ENCODE measurements at regions not wholly inside any gene's neighbourhood (a gene's known extent, or its start where the extent isn't known, plus 50 kb on each side); places are given as distances from the start of the nearest gene placed in this dataset.

DNA sequence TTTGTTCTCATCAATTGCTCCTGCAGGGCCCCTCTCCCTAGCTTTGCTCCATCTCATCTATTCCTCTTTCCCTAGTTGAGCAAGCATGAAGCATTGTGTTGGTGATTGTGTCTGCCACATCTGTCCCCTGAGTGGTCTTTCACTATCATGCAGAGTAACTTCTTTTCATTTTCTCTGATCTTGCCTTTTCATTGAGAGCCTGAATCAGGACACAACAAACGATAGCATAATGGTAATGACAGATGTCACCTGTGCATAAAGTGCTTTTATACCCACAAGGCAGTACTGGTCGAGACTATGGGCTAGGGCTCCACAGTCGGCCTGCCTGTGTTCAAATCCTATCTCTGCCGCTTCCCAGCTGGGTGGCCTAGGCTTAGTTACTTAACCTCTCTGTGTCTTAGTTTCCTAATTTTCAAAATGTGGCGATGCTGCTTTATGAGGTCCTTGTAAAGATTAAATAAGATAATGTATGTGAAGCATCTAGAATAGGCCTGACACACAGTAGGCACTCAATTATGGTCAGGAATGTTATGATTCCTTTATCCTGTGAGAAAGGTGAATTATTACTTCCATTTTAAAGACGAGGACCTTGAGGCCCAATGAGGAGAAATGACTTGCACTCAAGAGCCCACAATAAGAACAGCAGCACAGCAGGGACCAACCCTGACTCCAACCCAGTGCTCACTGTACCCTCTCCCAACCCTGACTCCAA, 137.1 kb upstream of the ZNF618 start:
- TF ChIP-seq NFIC (IDR thresholded peaks at IDR 0.05), result no peak
- no peak for TF ChIP-seq TCF12 (IDR thresholded peaks at IDR 0.05; ENCODE audit: low read depth)
- TF ChIP-seq ZBTB7A (IDR thresholded peaks at IDR 0.05; ENCODE audit: low read depth), result no peak
- TF ChIP-seq, protein P1, sequence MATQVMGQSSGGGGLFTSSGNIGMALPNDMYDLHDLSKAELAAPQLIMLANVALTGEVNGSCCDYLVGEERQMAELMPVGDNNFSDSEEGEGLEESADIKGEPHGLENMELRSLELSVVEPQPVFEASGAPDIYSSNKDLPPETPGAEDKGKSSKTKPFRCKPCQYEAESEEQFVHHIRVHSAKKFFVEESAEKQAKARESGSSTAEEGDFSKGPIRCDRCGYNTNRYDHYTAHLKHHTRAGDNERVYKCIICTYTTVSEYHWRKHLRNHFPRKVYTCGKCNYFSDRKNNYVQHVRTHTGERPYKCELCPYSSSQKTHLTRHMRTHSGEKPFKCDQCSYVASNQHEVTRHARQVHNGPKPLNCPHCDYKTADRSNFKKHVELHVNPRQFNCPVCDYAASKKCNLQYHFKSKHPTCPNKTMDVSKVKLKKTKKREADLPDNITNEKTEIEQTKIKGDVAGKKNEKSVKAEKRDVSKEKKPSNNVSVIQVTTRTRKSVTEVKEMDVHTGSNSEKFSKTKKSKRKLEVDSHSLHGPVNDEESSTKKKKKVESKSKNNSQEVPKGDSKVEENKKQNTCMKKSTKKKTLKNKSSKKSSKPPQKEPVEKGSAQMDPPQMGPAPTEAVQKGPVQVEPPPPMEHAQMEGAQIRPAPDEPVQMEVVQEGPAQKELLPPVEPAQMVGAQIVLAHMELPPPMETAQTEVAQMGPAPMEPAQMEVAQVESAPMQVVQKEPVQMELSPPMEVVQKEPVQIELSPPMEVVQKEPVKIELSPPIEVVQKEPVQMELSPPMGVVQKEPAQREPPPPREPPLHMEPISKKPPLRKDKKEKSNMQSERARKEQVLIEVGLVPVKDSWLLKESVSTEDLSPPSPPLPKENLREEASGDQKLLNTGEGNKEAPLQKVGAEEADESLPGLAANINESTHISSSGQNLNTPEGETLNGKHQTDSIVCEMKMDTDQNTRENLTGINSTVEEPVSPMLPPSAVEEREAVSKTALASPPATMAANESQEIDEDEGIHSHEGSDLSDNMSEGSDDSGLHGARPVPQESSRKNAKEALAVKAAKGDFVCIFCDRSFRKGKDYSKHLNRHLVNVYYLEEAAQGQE (IDR thresholded peaks at IDR 0.05; ENCODE audit: low read depth), result no peak
- TF ChIP-seq, protein P2, sequence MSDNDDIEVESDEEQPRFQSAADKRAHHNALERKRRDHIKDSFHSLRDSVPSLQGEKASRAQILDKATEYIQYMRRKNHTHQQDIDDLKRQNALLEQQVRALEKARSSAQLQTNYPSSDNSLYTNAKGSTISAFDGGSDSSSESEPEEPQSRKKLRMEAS (IDR thresholded peaks at IDR 0.05), result no peak
- no peak for TF ChIP-seq FOXM1 (IDR thresholded peaks at IDR 0.05; ENCODE audit: borderline replicate concordance, low read depth)
- TF ChIP-seq TAF1 (IDR thresholded peaks at IDR 0.05; ENCODE audit: low read depth), result no peak
- TF ChIP-seq TEAD4 (IDR thresholded peaks at IDR 0.05), result no peak

DNA sequence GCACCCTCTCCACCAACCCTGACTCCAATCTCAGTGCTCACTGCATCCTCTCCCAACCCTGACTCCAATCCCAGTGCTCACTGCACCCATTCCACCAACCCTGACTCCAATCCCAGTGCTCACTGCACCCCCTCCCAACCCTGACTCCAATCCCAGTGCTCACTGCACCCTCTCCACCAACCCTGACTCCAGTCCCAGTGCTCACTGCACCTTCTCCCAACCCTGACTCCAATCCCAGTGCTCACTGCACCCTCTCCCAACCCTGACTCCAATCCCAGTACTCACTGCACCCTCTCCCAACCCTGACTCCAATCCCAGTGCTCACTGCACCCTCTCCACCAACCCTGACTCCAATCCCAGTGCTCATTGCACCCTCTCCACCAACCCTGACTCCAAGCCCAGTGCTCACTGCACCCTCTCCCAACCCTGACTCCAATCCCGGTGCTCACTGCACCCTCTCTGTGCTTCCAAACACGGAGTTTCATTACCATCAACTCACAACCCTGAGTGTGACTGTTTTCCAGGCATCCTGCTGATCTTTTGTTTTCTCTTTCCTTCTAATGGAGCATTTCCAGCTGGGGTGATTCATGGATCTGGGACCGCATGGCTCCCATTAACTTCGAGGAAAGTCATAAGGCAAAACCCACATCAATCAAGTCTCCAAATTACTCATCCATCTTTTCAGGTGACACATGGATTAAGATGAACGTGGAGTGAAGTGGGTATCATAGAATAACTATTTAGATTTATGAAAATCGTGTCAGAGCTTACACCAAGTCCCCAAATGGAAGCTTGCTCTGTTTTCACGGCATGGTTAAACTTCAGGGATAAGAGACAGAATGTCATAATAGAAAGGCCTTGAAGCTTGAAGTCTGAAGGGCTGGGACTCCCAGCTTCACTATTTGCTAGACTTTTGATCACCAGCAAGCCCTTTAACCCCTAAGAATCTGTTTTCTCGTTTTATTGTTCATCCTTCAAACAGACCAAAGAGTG, 135.3 kb upstream of the ZNF618 start:
- TF ChIP-seq, protein P2 (IDR thresholded peaks at IDR 0.05), result 0 out of 2 replicates have a peak, but pooled peaks have one; percentile 19

DNA sequence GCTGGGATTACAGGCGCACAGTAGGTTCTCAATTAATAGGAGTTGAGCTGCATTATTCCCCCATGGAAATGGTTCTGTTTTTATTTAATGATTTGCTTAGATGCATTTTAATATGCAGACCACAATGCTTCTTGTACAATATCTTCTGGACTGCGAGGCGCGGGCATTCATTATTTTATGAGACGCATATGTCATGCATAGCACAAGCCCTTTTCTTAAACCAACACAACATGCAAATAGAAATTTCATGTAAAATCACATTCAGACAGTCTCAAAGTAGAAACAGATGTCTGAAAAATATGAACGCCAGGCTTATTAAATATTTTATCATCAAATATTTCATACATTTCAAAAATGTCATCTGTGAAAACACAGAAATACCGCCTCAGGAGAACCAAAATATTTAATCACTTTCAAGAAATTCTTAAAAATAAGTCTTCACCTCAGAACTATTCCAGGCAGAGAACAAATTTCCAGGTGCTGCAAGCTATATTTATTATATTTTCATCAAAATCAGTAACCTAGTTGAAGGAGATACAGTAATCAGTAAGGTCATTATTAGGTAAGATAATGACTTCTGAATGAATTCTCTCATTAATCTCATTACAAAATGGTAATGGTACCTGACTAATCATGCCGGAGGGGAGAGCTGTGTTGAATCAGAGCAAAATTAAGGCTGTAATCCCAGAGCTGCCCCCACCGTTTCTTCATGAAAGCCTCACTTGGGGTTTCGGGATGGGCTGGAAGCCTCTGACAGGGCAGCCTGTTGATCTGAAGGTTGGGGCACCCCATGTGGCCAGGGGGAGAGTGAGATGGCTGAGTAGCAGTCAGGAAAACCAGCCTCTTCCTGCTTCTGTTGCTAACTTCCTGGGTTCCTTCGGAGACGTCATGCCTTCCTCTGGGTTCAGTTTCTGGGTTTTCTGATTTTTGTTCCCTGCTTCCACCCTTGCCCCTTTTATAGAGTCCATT, 133.9 kb upstream of the ZNF618 start:
- no peak for TF ChIP-seq TEAD4 (IDR thresholded peaks at IDR 0.05)
- no peak for TF ChIP-seq EGR1 (IDR thresholded peaks at IDR 0.05)
- TF ChIP-seq NFIC (IDR thresholded peaks at IDR 0.05), result no peak

DNA sequence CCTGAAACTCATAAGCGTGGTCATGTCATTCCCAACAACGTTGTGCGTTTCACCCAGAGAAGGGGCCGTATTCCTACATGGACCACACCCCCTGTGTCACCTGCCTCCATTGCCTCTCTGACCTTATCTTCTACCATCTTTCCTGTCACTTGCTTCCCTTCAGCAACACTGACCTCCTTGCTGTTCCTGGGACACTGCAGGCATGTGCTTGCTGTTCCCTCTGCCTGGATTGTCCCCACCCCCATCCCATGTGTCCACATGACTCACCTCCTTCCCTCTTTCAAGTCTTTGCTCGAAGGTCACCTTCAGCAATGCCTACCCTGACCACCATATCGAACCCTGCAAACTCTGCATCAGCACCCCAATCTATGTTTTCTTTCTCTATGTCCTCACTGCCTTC, 133.2 kb upstream of the ZNF618 start:
- no peak for TF ChIP-seq TCF12 (IDR thresholded peaks at IDR 0.05; ENCODE audit: low read depth)
- TF ChIP-seq, protein P3, sequence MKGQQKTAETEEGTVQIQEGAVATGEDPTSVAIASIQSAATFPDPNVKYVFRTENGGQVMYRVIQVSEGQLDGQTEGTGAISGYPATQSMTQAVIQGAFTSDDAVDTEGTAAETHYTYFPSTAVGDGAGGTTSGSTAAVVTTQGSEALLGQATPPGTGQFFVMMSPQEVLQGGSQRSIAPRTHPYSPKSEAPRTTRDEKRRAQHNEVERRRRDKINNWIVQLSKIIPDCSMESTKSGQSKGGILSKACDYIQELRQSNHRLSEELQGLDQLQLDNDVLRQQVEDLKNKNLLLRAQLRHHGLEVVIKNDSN (IDR thresholded peaks at IDR 0.05), result no peak
- no peak for TF ChIP-seq TAF1 (IDR thresholded peaks at IDR 0.05; ENCODE audit: low read depth)
- no peak for TF ChIP-seq ZBTB7A (IDR thresholded peaks at IDR 0.05; ENCODE audit: low read depth)

DNA sequence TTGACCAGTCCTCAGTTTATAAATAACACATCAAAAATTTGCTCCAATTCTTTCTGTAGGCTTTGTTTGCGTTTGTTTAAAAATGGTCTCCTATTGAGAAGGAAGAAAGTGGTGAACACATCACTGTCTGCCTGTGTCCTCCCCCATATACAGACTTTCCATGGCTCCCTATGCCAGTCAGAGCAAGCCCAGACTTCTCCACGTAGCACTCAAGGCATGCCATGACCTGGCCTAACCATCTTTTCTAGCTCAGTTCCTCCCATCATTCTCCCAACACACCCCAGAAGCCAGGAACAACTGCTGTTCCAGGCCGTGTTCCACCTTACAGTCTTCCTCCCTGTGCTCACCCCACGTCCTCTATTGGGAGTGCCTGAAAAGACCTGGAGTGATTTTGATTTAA, 129.6 kb upstream of the ZNF618 start:
- TF ChIP-seq, protein P2 (IDR thresholded peaks at IDR 0.05), result no peak
- TF ChIP-seq, protein P3 (IDR thresholded peaks at IDR 0.05), result no peak

DNA sequence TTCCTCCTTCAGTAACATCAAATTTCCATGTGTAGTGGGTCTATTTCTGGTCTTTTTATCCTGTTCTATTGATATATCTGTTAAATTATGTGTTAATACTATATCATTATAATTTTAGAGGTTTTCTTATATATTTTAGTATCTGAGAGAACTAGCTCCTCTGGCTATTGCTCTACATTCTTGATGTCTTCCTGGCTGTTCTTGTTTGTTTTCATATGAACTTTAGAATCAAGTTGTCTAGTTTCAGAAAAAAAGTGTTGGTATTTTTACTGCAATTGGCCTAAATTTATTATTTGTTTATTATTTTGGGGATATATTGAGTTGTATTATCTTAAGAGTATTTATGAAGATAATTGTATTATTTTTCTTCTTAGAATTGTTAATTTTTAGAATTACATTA, 128.0 kb upstream of the ZNF618 start:
- TF ChIP-seq, protein P3 (IDR thresholded peaks at IDR 0.05), result no peak
- no peak for TF ChIP-seq TEAD4 (IDR thresholded peaks at IDR 0.05)
- TF ChIP-seq YY1 (IDR thresholded peaks at IDR 0.05; ENCODE audit: low read depth), result no peak
- TF ChIP-seq, protein P2 (IDR thresholded peaks at IDR 0.05), result no peak
- TF ChIP-seq CEBPB (IDR thresholded peaks at IDR 0.05), result no peak
- TF ChIP-seq, protein P1 (IDR thresholded peaks at IDR 0.05; ENCODE audit: low read depth), result no peak
- TF ChIP-seq CREB1 (IDR thresholded peaks at IDR 0.05; ENCODE audit: low read depth), result no peak
- TF ChIP-seq NFIC (IDR thresholded peaks at IDR 0.05), result no peak
- TF ChIP-seq EGR1 (IDR thresholded peaks at IDR 0.05), result no peak
- TF ChIP-seq ZBTB7A (IDR thresholded peaks at IDR 0.05; ENCODE audit: low read depth), result no peak
- TF ChIP-seq RAD21 (IDR thresholded peaks at IDR 0.05; ENCODE audit: low read depth), result no peak

All from Ishikawa (cell line).